H1 (cell line): ENCODE measurements at regions not wholly inside any gene's neighbourhood (a gene's known extent, or its start where the extent isn't known, plus 50 kb on each side); places are given as distances from the start of the nearest gene placed in this dataset.

Experiments
- CTCF ChIA-PET: fragments of 300-600 bp; sonication (Branson Sonifier 250); formaldehyde crosslinking; loops from one replicate; lab custom pipeline; 2021; ENCODE audit not compliant: partially characterized antibody; lab: Charles Lee
- POLR2A ChIA-PET: fragments of 300-600 bp; sonication (Branson Sonifier 250); formaldehyde crosslinking; loops from one replicate; lab custom pipeline; 2021; ENCODE audit warnings: inconsistent platforms; ENCODE audit not compliant: partially characterized antibody; lab: Charles Lee
- DNase-seq, 2 experiments: peaks; one replicate each; pipeline versions ENCODE4 v3.0.0 to v3.0.0-alpha.2; 2010 to 2022; ENCODE audit warnings: low spot score in 2 of 2, low read depth in 1 of 2, mixed read lengths in 1 of 2
- FAIRE-seq: peaks from 2 replicates; lab custom pipeline; 2011; peaks lifted over from hg19 to GRCh38; lab: Jason Lieb, UNC
- H2AFZ ChIP-seq: 2 replicates; pipeline ENCODE4 v1.8.1; 2012; ENCODE audit warnings: low read length, inconsistent platforms
- H2AK5ac ChIP-seq: 2 replicates; pipeline ENCODE4 v1.6.1; 2013; ENCODE audit warnings: low read depth, low read length
- H2BK120ac ChIP-seq: replicated peaks from 2 replicates; pipeline ENCODE3; 2013; ENCODE audit warnings: low read depth, low read length, inconsistent platforms
- H2BK12ac ChIP-seq: 2 replicates; pipeline ENCODE4 v1.6.1; 2013; ENCODE audit warnings: low read depth, low read length
- H2BK15ac ChIP-seq: 2 replicates; pipeline ENCODE4 v1.6.1; 2013; ENCODE audit warnings: low read length
- H2BK20ac ChIP-seq: 2 replicates; pipeline ENCODE4 v1.6.1; 2013; ENCODE audit warnings: low read length
- H2BK5ac ChIP-seq: 2 replicates; pipeline ENCODE4 v1.6.1; 2013; ENCODE audit warnings: low read depth, low read length
- H3K14ac ChIP-seq: 2 replicates; pipeline ENCODE4 v1.6.1; 2013; ENCODE audit warnings: inconsistent platforms; ENCODE audit not compliant: insufficient read length
- H3K18ac ChIP-seq: 2 replicates; pipeline ENCODE4 v1.6.1; 2013; ENCODE audit warnings: low read length; ENCODE audit errors: extremely low read depth
- H3K23ac ChIP-seq: 2 replicates; pipeline ENCODE4 v1.6.1; 2013; ENCODE audit warnings: inconsistent platforms; ENCODE audit not compliant: insufficient read length
- H3K23me2 ChIP-seq: 2 replicates; pipeline ENCODE4 v1.6.1; 2013; ENCODE audit warnings: low read depth, low read length
- H3K27ac ChIP-seq: 2 replicates; pipeline ENCODE4 v1.6.1; 2011; ENCODE audit warnings: low read depth, low read length, inconsistent platforms
- H3K27me3 ChIP-seq, 4 experiments: replicated peaks in 1 of 4; 1 replicate in 1 of 4; 2 replicates in 3 of 4; pipeline versions ENCODE4 v1.6.1 to v1.8.1; 2011 to 2013; ENCODE audit warnings: low read length in 3 of 4, mild to moderate bottlenecking in 3 of 4, inconsistent platforms in 2 of 4, mixed read lengths in 2 of 4, moderate library complexity in 1 of 4; ENCODE audit not compliant: control insufficient read depth in 3 of 4, insufficient read depth in 3 of 4; ENCODE audit errors: extremely low read depth in 1 of 4
- H3K36me3 ChIP-seq, 4 experiments: 2 replicates each; pipeline versions ENCODE4 v1.6.1 to v1.8.1; 2011 to 2013; ENCODE audit warnings: mild to moderate bottlenecking in 4 of 4, low read length in 3 of 4, moderate library complexity in 2 of 4, control low read depth in 1 of 4, inconsistent platforms in 1 of 4; ENCODE audit not compliant: insufficient read depth in 4 of 4, control insufficient read depth in 2 of 4
- H3K4ac ChIP-seq: replicated peaks from 2 replicates; pipeline ENCODE3; 2013; ENCODE audit warnings: low read length, low read depth, mixed read lengths, inconsistent platforms; ENCODE audit not compliant: insufficient read length
- H3K4me1 ChIP-seq, 4 experiments: replicated peaks in 1 of 4; 1 replicate in 1 of 4; 2 replicates in 3 of 4; pipeline versions ENCODE4 v1.6.1 to v1.8.1; 2011 to 2013; ENCODE audit warnings: low read length in 3 of 4, inconsistent platforms in 2 of 4, mixed read lengths in 1 of 4; ENCODE audit not compliant: insufficient read depth in 4 of 4, control insufficient read depth in 3 of 4
- H3K4me2 ChIP-seq, 2 experiments: 2 replicates each; pipeline versions ENCODE4 v1.6.1 to v1.8.1; 2011 to 2013; ENCODE audit warnings: low read depth in 2 of 2, low read length in 2 of 2, control low read depth in 1 of 2, inconsistent platforms in 1 of 2, mild to moderate bottlenecking in 1 of 2; ENCODE audit not compliant: insufficient read depth in 1 of 2
- H3K4me3 ChIP-seq, 4 experiments: fragments of 200-600, 300-600 bp in 1 of 4; sonication (generic), shearing (Covaris generic), sonication (Bioruptor Twin) in 1 of 4; 2 replicates each; pipeline versions ENCODE4 v1.5.1 to v1.8.1; 2011 to 2016; ENCODE audit warnings: low read length in 4 of 4, low read depth in 3 of 4, control low read depth in 2 of 4, inconsistent platforms in 2 of 4, mild to moderate bottlenecking in 2 of 4, mixed read lengths in 1 of 4, moderate library complexity in 1 of 4; ENCODE audit not compliant: insufficient read depth in 2 of 4; ENCODE audit errors: extremely low read depth in 1 of 4
- H3K56ac ChIP-seq: replicated peaks from 2 replicates; pipeline ENCODE3; 2013; ENCODE audit warnings: low read depth, mild to moderate bottlenecking, mixed read lengths, low read length, inconsistent platforms; ENCODE audit not compliant: insufficient read length
- H3K79me1 ChIP-seq: 2 replicates; pipeline ENCODE4 v1.6.1; 2013; ENCODE audit warnings: low read depth, low read length, control low read depth
- H3K79me2 ChIP-seq, 2 experiments: 2 replicates each; pipeline versions ENCODE4 v1.6.1 to v1.8.1; 2012 to 2013; ENCODE audit warnings: low read length in 2 of 2, mild to moderate bottlenecking in 2 of 2, inconsistent platforms in 1 of 2; ENCODE audit not compliant: insufficient read depth in 2 of 2, control insufficient read depth in 1 of 2
- H3K9ac ChIP-seq, 4 experiments: replicated peaks in 1 of 4; 1 replicate in 1 of 4; 2 replicates in 3 of 4; pipeline versions ENCODE4 v1.6.1 to v1.8.1; 2011 to 2013; ENCODE audit warnings: low read depth in 3 of 4, low read length in 3 of 4, control low read depth in 2 of 4, mild to moderate bottlenecking in 2 of 4, moderate library complexity in 2 of 4, inconsistent platforms in 1 of 4; ENCODE audit errors: extremely low read depth in 1 of 4
- H3K9me3 ChIP-seq, 2 experiments: 2 replicates each; pipeline versions ENCODE4 v1.6.1 to v1.8.1; 2012 to 2013; ENCODE audit warnings: mild to moderate bottlenecking in 2 of 2, moderate library complexity in 2 of 2, control low read depth in 1 of 2, inconsistent platforms in 1 of 2, low read depth in 1 of 2, low read length in 1 of 2, mixed read lengths in 1 of 2; ENCODE audit not compliant: insufficient read depth in 2 of 2
- H4K20me1 ChIP-seq, 2 experiments: replicated peaks in 1 of 2; 2 replicates each; pipeline versions ENCODE3 to v1.8.1; 2011 to 2013; ENCODE audit warnings: inconsistent platforms in 2 of 2, low read length in 2 of 2, mild to moderate bottlenecking in 1 of 2; ENCODE audit not compliant: insufficient read depth in 2 of 2, control insufficient read depth in 1 of 2
- H4K5ac ChIP-seq: 2 replicates; pipeline ENCODE4 v1.6.1; 2013; ENCODE audit warnings: low read length, low read depth, mixed read lengths, inconsistent platforms; ENCODE audit not compliant: insufficient read length
- H4K8ac ChIP-seq: 2 replicates; pipeline ENCODE4 v1.8.0; 2013; ENCODE audit warnings: mild to moderate bottlenecking, moderate library complexity, low read length, inconsistent platforms; ENCODE audit not compliant: insufficient read depth; ENCODE audit errors: extremely low read depth
- H4K91ac ChIP-seq: replicated peaks from 2 replicates; pipeline ENCODE3; 2013; ENCODE audit warnings: low read length, mixed read lengths, inconsistent platforms; ENCODE audit not compliant: insufficient read length
- JUN ChIP-seq: IDR thresholded peaks from 2 replicates; pipeline ENCODE4 v1.6.1; 2011; ENCODE audit warnings: low read depth, mild to moderate bottlenecking, improper control_type of control experiment, low read length
- TBP ChIP-seq: IDR thresholded peaks from 2 replicates; pipeline ENCODE4 v1.6.1; 2011; ENCODE audit warnings: low read depth, low read length, improper control_type of control experiment
- WGBS, 2 experiments: shearing (Covaris generic) in 1 of 2; methylation state at CpG; one replicate each; pipeline versions ENCODE4 v1.1.6 to v1.1.7; 2013 to 2015; ENCODE audit warnings: low lambda C conversion rate in 2 of 2, mixed read lengths in 2 of 2, inconsistent platforms in 1 of 2, low coverage in 1 of 2, missing lambda C conversion rate in 1 of 2; ENCODE audit not compliant: insufficient replicate concordance in 2 of 2, insufficient coverage in 1 of 2, insufficient read length in 1 of 2; ENCODE audit errors: extremely low coverage in 1 of 2, missing lambda C conversion rate in 1 of 2; 5-methylcytosine and 5-hydroxymethylcytosine counted together

DNA sequence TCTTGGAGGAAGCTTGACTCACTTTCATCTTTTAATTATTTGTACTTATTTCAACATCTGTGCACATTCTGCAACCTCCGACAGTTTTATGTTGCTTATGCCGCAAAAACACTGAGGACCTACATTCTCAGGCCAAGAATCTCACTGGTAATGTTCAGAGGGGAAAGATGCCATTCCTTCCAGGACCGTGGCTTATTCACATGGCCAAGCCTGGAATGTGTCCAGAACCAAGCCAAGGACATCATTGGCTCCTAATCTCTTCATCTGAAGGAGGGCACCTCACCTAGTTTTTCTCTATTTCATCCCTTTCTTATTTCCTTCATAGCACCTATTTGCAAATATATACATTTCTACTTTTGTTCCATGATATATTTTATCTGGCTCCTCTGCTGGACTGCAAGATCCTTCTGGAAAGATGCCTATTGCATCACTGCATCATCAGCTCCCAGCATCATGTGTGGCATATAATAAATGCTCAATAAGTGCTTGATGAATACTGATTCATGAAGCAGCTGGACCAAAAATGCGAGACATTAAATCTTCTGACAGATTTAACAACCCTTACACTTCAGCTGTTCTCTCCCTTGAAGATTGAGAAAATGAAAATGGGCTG is 377.1 kb downstream of the TNS1 start:
- no peak for FAIRE-seq
- TF ChIP-seq TBP (no peak), JUN (no peak)

More for the DNA sequence above, 377.1 kb downstream of the TNS1 start:
- Histone ChIP-seq H2BK5ac (no peak overlapping the region), H3K36me3 (no peaks in the 10 kb centered on the region), H3K27ac (no peak overlapping the region), H3K56ac (no peak overlapping the region), H3K4me2 (no peak overlapping the region), H2BK12ac (no peak overlapping the region), H3K23me2 (no peaks in the 10 kb centered on the region), H4K5ac (no peak overlapping the region), H4K20me1 (no peaks in the 10 kb centered on the region), H3K18ac (no peak overlapping the region), H2AK5ac (no peak overlapping the region), H2BK20ac (no peak overlapping the region), H4K91ac (no peak overlapping the region), H3K79me2 (no peaks in the 10 kb centered on the region), H3K4me3 (no peak overlapping the region), H3K9me3 (no peaks in the 10 kb centered on the region), H3K27me3 (no peaks in the 10 kb centered on the region), H3K79me1 (no peaks in the 10 kb centered on the region), H2BK120ac (no peak overlapping the region), H3K9ac (no peak overlapping the region), H3K23ac (no peak overlapping the region), H3K14ac (no peak overlapping the region), H4K8ac (no peak overlapping the region), H3K4me1 (peaks cover 3 to 14% (median 9%) of the 10 kb centered on the region in 4 experiments; a peak in 5 of 7 replicates), H2AFZ (no peak overlapping the region), H2BK15ac (no peak overlapping the region), H3K4ac (no peak overlapping the region)
- DNase-seq = no peak
- WGBS, 2 experiments = 96% methylated on average over 4 of the region's 4 CpGs; no CpG with 5 or more reads in 1 of the 2 experiments
- ChIA-PET CTCF (interaction anchor here (0.8 to 2.0 kb wide), 4 partner anchors 20 to 88 kb away, joined by 3 to 6 read pairs (median 4); no protein-coding TSS in a partner anchor), POLR2A (no interaction called here)
